IMR-90 (cell line): ENCODE measurements at regions not wholly inside any gene's neighbourhood (a gene's known extent, or its start where the extent isn't known, plus 50 kb on each side); places are given as distances from the start of the nearest gene placed in this dataset.
A peak's percentile ranks its signal among the peaks of the same experiment; 100 is the strongest.

Experiments
- CEBPB ChIP-seq: IDR thresholded peaks from 2 replicates; pipeline ENCODE4 v1.6.1; 2012; ENCODE audit warnings: low read depth, low read length, improper control_type of control experiment
- FOS ChIP-seq: fragments of 150-350 bp; IDR thresholded peaks from 2 replicates; pipeline ENCODE4 v1.6.1; 2016; ENCODE audit warnings: low read depth, low read length
- MAFK ChIP-seq: IDR thresholded peaks from 2 replicates; pipeline ENCODE4 v1.6.1; 2012; ENCODE audit warnings: low read depth, low read length, improper control_type of control experiment
- MAZ ChIP-seq: IDR thresholded peaks from 2 replicates; pipeline ENCODE4 v1.6.1; 2012; ENCODE audit warnings: low read depth, mild to moderate bottlenecking, low read length, improper control_type of control experiment, moderate library complexity, borderline replicate concordance
- MXI1 ChIP-seq: IDR thresholded peaks from 2 replicates; pipeline ENCODE4 v1.6.1; 2012; ENCODE audit warnings: low read depth, mild to moderate bottlenecking, low read length, moderate library complexity, borderline replicate concordance
- NFE2L2 ChIP-seq: fragments of 150-350 bp; IDR thresholded peaks from 2 replicates; pipeline ENCODE4 v1.6.1; 2016; ENCODE audit warnings: low read depth, mild to moderate bottlenecking, low read length
- POLR2A ChIP-seq: IDR thresholded peaks from 2 replicates; pipeline ENCODE4 v1.6.1; 2012; ENCODE audit warnings: mild to moderate bottlenecking, low read depth, low read length
- RAD21 ChIP-seq: IDR thresholded peaks from 2 replicates; pipeline ENCODE4 v1.6.1; 2012; ENCODE audit warnings: low read length, improper control_type of control experiment
- RCOR1 ChIP-seq: IDR thresholded peaks from 2 replicates; pipeline ENCODE4 v1.6.1; 2012; ENCODE audit warnings: mild to moderate bottlenecking, low read length, improper control_type of control experiment; ENCODE audit not compliant: insufficient replicate concordance
- RFX5 ChIP-seq: IDR thresholded peaks from 2 replicates; pipeline ENCODE4 v1.8.0; 2012; ENCODE audit warnings: low read depth, mild to moderate bottlenecking, low read length, moderate library complexity
- SMC3 ChIP-seq: fragments of 150-350 bp; IDR thresholded peaks from 2 replicates; pipeline ENCODE4 v1.6.1; 2016; ENCODE audit warnings: low read depth, mild to moderate bottlenecking, antibody characterized with exemption, low read length, moderate library complexity
- USF2 ChIP-seq: fragments of 150-350 bp; IDR thresholded peaks from 2 replicates; pipeline ENCODE4 v1.6.1; 2017; ENCODE audit warnings: mild to moderate bottlenecking, antibody characterized with exemption, low read length, low read depth
- TF ChIP-seq, protein P1 (sequence below): conservative IDR thresholded peaks from 2 replicates; pipeline ENCODE4 v1.5.1; 2012; ENCODE audit warnings: mild to moderate bottlenecking, low read depth, low read length, improper control_type of control experiment
- TF ChIP-seq, protein P2 (sequence below): fragments of 150-350 bp; IDR thresholded peaks from 2 replicates; pipeline ENCODE4 v1.6.1; 2016; ENCODE audit warnings: low read depth, mild to moderate bottlenecking, low read length, moderate library complexity, borderline replicate concordance

GRCh38 chr2:12816379-12817306, 99.9 kb downstream of the TRIB2 start:
- TF ChIP-seq, protein P1, sequence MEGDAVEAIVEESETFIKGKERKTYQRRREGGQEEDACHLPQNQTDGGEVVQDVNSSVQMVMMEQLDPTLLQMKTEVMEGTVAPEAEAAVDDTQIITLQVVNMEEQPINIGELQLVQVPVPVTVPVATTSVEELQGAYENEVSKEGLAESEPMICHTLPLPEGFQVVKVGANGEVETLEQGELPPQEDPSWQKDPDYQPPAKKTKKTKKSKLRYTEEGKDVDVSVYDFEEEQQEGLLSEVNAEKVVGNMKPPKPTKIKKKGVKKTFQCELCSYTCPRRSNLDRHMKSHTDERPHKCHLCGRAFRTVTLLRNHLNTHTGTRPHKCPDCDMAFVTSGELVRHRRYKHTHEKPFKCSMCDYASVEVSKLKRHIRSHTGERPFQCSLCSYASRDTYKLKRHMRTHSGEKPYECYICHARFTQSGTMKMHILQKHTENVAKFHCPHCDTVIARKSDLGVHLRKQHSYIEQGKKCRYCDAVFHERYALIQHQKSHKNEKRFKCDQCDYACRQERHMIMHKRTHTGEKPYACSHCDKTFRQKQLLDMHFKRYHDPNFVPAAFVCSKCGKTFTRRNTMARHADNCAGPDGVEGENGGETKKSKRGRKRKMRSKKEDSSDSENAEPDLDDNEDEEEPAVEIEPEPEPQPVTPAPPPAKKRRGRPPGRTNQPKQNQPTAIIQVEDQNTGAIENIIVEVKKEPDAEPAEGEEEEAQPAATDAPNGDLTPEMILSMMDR: no peak
- TF ChIP-seq POLR2A: no peak
- TF ChIP-seq FOS: peak; percentile 86
- TF ChIP-seq MAZ: no peak
- TF ChIP-seq MAFK: no peak
- TF ChIP-seq MXI1: no peak
- no peak for TF ChIP-seq CEBPB
- no peak for TF ChIP-seq RFX5
- no peak for TF ChIP-seq SMC3
- TF ChIP-seq RCOR1: no peak
- TF ChIP-seq USF2: no peak
- no peak for TF ChIP-seq RAD21
- TF ChIP-seq NFE2L2: no peak
- TF ChIP-seq, protein P2, sequence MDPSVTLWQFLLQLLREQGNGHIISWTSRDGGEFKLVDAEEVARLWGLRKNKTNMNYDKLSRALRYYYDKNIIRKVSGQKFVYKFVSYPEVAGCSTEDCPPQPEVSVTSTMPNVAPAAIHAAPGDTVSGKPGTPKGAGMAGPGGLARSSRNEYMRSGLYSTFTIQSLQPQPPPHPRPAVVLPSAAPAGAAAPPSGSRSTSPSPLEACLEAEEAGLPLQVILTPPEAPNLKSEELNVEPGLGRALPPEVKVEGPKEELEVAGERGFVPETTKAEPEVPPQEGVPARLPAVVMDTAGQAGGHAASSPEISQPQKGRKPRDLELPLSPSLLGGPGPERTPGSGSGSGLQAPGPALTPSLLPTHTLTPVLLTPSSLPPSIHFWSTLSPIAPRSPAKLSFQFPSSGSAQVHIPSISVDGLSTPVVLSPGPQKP: no peak
